NOMO-1 treated with DMSO at 0.1 percent for 48 hours (cell line): ENCODE measurements at regions not wholly inside any gene's neighbourhood (a gene's known extent, or its start where the extent isn't known, plus 50 kb on each side); places are given as distances from the start of the nearest gene placed in this dataset.

Source experiments
- DNase-seq: peaks from one replicate; lab custom pipeline; 2025; ENCODE audit not compliant: unreplicated experiment; lab: John Stamatoyannopoulos, UW

DNA sequence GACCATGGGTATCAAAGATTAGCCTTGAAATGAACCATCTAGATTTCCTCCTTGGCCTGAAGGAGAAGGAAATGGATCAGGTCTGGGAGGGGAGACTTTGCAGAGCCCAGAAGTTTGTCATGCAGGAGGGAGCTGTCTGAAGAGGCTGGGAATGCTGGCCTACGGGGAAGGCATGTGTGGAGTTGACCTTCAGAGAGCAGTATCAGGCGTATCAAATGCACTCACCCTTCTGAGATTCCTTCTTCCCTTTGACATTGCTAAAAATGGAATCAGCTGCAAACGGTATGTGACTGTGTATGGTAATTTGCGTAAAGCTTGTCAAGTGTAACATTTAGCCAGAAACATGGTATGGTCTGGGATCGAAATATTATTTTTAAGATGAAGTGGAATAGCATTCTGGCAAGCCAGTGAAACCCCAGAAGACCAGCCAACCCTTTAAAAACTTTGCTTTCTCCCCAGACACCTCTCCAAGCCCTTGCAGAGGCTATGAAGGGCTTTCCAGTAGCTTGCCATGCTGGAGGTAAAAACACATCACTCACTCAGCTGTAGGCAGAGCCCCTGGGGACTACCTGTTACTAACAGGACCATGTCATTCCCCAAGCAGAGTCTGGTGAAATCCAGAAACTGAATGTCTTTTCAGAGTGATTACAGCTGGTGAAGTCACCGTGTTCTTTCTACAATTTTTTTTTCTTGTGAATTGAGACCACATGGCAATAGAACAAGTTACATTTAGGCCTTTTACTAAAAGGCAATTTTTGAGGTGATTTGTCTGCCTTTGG lies 174.7 kb upstream of the SLC24A5 start:
- no peak for DNase-seq

DNA sequence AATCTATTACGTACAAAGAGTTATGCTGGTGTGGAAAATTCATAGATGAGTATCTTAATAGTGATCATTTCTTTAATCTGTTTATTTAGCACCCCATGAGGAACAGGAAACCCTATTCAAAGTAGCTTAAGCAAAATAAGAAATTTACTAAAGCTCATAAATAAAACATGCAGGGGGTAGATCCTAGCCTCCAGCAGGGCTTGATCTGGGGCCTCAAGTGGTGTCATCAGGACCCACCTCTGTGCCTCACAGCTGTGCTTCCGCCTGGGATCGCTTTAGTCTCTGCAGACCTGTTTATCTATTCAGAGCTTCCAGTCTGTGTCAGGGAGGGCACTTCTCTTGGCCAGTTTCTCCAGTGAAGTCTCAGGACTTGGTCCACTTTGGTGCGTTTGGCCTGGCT lies 171.0 kb upstream of the SLC24A5 start:
- no peak for DNase-seq

DNA sequence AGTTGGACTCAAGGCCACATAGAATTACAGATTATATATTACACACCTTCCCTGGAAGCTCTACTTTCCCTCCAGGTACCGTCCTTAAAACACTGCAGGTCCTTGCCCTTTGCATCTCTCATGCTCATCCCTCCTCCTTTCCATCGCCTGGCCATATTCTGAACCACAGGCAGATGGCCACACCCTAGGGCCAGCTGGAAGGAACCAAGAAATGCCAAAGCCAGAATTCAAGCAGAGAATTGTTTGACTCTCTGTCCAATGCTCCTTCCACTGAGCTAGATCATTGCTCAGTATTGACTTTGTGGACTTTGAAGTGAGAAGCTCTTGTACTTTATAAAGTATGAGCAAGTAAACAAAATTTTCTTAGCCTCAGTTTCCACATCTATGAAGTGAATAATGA lies 170.3 kb upstream of the SLC24A5 start:
- DNase-seq, result no peak

DNA sequence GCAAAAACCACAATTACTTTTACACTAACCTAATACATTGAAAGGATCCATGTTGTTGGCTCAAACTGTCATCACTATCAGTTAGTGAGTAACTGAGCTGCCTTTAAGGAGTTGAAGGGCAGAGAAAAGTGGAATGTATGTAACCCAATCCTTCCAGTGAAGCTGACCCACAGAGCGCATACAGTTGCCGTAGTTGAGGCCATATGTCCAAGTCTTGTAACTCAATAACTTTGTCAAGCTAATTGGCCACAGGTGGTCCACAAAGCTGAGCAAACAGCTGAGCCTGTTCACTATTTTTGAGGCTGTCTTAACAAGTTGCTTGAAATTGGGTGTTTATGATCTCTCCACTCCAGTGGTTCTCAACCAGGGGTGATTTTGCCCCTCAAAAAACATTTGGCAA lies 169.0 kb upstream of the SLC24A5 start:
- DNase-seq, result no peak

DNA sequence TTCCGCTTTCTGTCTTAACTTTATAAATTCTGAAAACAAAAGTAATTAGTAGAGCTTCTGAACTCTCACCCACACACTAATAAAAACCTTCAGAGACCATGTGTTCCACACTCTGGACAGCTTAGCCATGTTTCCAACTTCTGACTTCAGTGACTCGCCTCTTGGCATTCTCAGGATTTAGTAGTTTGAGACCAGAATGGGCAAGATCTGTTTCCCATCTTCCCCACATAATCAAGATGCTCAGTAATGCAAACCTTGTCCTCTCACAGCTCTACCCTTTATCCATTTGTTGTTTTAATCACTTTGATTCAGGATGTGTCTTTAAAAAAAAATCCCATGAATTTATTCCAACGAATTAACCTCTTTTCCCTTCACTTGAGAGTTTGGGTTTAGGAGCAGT lies 166.6 kb upstream of the SLC24A5 start:
- DNase-seq, result no peak

GRCh38 chr15:47955021-47955420 lies 165.8 kb upstream of the SLC24A5 start:
- DNase-seq, result no peak

GRCh38 chr15:47959617-47960413 lies 161.0 kb upstream of the SLC24A5 start:
- DNase-seq, result peak; percentile 51

DNA sequence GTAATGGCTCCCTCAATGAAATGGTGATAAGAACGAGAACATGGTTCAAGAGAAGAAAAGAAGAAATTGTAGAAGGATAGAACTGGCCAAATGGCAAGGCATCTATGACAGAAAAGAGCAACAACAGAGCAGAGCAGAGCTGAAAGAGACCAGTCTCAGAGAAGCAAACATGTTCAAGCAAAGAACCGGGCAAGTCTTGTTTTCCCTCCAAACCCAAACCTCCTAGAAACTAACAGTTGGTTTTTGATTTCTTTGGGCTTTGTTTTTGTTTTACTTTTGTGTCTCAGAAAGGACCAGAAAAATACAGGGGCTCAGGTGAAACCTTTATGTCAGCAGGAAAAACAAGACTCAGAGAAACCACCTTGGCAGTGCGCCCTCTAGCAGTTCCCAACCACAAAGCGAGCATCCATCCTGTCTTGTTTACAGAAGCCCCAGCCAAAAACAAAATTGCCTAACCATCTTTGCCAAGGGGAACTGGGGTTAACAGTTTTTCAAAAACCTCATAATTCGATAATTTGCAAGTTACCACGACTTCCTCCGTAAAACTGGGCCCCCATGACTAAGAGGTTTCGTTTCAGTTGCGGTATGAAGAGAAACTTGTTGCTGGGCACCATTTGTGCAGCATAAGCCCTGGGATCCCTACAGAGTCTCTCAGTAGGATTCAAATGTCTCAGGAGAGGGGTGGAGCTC lies 159.2 kb upstream of the SLC24A5 start:
- peak; percentile 96 for DNase-seq

GRCh38 chr15:47963265-47963664 lies 157.5 kb upstream of the SLC24A5 start:
- DNase-seq, result no peak

DNA sequence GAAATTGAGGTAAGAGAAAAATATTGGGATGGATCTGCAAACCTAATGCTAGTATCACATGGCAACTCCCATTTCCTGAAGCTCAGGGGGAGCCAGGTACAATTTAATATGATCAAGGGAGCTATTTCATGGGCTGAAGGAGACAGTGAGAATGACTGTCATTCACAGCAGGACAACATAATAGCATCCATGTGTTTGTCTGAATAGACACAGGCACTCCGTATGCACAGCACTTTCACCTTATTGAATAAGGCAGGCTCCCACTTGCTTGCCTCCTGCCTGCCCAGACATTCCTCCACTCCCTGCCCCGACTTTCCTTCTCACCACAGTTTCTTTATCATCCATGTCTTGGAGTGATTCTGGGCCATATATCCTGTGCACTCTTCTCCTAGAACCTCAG lies 156.6 kb upstream of the SLC24A5 start:
- DNase-seq, result no peak

- DNase-seq, result no peak
Observed at GRCh38 chr15:47965297-47965696, 155.5 kb upstream of the SLC24A5 start.

DNA sequence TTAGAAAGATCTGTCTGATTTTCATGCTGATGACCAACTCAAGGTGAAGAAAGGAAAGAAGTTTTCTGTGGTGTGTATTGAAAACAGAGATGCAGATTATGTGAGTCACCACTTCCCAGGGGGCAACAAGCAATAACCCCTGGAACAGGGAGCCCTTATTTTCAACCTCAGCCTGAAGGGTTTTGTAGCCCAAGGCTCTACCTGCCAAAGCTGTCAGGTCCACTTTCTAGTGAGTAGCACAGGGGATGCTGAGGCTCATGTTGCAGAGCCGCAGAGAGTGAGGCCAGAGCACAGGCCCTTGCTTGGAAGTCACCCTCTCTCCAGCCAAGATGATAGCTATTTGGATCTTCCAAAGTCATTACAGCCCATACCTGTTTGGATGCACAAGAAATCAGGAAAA lies 152.2 kb upstream of the SLC24A5 start:
- DNase-seq, result no peak

DNA sequence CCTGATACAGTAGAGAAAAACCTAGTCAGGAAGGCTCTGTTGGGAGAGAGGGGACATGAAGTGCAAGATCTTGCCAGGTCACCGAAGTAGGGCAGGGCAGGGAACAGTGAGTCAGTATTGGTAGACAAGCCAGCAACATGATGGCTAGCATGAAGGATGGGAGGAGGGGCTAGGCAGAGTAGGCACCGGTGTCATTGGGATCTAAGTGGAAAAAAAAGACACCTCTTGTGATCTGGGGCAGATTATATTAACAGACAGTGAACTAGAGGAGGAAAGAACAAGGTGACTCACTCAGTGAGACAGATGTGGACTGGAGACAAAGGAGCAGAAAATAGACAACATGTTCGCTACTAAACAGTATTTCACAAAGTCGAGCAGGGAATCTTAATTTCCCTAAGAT lies 149.2 kb upstream of the SLC24A5 start:
- no peak for DNase-seq

DNA sequence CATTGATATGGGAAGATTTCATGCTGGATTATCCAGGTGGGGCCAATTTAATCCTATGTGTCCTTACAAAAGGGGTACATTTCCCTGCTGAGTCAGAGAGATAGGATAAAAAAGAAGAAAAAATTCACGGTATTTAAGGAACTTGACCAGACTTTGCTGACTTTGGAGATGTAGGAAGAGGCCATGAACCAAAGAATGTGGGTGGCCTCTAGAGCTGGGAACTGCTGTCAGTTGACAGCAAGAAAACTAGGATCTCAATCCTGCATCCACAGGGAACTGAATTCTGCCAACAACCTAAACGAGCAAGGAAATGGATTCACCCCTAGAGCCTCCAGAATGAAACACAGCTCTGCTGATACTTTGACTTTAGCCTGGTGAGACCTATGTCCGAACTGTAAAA lies 148.1 kb upstream of the SLC24A5 start:
- no peak for DNase-seq

- DNase-seq, result no peak
Observed at GRCh38 chr15:47974724-47975123, 146.1 kb upstream of the SLC24A5 start.

GRCh38 chr15:47975427-47975826 lies 145.4 kb upstream of the SLC24A5 start:
- no peak for DNase-seq

DNA sequence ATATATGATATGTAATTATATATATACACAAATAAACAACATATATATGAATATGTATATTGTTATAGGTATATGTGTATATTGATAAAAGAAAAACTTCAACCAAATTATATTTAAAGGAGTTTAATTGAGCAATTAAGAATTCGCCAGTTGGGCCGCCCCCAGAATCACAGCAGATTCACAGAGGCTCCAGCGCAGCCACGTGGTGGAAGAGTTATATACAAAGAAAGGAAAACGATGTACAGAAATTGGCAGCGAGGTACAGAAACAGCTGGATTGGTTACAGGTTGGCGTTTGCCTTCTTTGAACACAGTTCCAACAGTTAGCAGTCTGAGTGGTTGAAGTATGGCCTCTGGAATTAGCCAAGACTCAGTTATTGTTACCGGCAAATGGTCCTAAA lies 137.3 kb upstream of the SLC24A5 start:
- no peak for DNase-seq

GRCh38 chr15:47985568-47985967 lies 135.2 kb upstream of the SLC24A5 start:
- DNase-seq, result no peak

- peak; percentile 5 for DNase-seq
Observed at GRCh38 chr15:47987461-47987860, 133.3 kb upstream of the SLC24A5 start.

DNA sequence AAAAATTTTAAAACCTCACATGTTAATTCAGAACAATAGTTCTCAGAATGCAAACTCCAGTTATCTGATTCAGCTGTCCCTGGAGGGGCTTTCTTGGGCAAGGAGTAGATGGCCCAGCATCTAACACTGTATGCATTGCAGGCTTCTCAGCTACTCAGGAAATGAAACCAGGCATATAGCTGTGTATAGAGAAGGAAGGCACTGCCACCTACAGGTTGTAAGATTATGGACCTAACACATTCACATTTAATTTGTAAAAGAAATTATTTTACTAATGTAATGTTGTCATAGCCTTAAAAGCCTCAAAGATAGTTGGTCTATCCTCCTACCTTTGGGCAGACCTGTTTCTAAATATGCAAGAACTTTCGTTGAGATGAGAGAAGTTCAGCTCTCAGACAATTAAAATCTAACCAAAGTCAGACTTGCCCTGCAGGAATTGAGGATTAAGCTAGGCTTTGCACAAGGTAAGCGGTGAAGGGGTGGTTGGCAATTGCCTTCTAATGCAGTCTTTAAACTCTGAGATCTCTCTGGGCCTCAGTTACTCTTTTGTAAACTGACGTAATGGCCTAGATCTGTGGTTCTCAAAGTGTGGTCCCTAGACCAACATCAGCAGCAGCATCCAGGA lies 132.8 kb upstream of the SLC24A5 start:
- DNase-seq, result peak; percentile 79

DNA sequence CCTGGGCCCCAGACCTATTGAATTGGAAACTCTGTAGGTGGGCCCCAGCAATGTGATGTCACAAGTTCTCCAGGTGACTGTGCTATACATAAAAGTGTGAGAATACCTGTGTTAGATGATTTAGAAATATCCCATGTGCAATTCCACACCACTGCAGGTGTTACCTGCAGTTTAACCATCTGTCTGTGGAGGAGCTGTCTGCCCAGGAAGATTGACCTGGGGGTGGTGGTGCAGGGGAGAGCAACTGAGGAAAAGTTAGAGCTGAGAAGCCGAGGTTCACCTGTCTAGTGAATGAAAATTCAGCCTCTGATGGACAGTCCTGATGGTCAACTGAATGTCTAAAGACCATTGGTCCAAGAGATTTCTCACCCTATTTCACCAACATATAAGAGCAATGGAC lies 132.2 kb upstream of the SLC24A5 start:
- no peak for DNase-seq
